Natural killer cell (primary cell): ENCODE measurements at regions not wholly inside any gene's neighbourhood (a gene's known extent, or its start where the extent isn't known, plus 50 kb on each side); places are given as distances from the start of the nearest gene placed in this dataset.

Source experiments
- ATAC-seq, 3 donors: fragments of 150-1000 bp in 2 of 3; fragments of 200-7000 bp in 1 of 3; cut with Tn5 transposase; 1 replicate in 1 of 3; 2 replicates in 2 of 3; pipeline ENCODE4 v1.10.0; 2021; ENCODE audit warnings: mild to moderate bottlenecking in 2 of 3, moderate library complexity in 2 of 3
- DNase-seq, 2 donors: peaks; one replicate each; pipeline versions ENCODE4 v3.0.0 to v3.0.0-alpha.2; 2013 to 2021; ENCODE audit warnings: mixed read lengths in 1 of 2
- H3K27ac ChIP-seq: one replicate; pipeline ENCODE4 v1.5.1; 2013; ENCODE audit warnings: mild to moderate bottlenecking, low read length
- H3K27me3 ChIP-seq: one replicate; pipeline ENCODE4 v1.6.1; 2013; ENCODE audit warnings: low read length; ENCODE audit not compliant: control insufficient read depth, insufficient read depth
- H3K36me3 ChIP-seq: one replicate; pipeline ENCODE4 v1.6.1; 2013; ENCODE audit warnings: low read length; ENCODE audit not compliant: control insufficient read depth, insufficient read depth
- H3K4me1 ChIP-seq: one replicate; pipeline ENCODE4 v1.6.1; 2013; ENCODE audit warnings: low read length; ENCODE audit not compliant: control insufficient read depth, insufficient read depth
- H3K4me3 ChIP-seq: one replicate; pipeline ENCODE4 v1.5.1; 2013; ENCODE audit warnings: low read length
- H3K9me3 ChIP-seq: one replicate; pipeline ENCODE4 v1.6.1; 2013; ENCODE audit warnings: low read length; ENCODE audit not compliant: control insufficient read depth, insufficient read depth
- H3K27ac Mint-ChIP-seq, 2 donors: one replicate each; pipeline ENCODE4 v1.8.0; 2022; ENCODE audit warnings: mild to moderate bottlenecking in 2 of 2, mixed read lengths in 2 of 2, moderate library complexity in 1 of 2
- H3K27me3 Mint-ChIP-seq, 2 donors: one replicate each; pipeline ENCODE4 v1.8.0; 2022; ENCODE audit warnings: low read depth in 2 of 2, mixed read lengths in 2 of 2
- H3K36me3 Mint-ChIP-seq: one replicate; pipeline ENCODE4 v1.8.0; 2022; ENCODE audit warnings: mixed read lengths
- H3K4me1 Mint-ChIP-seq, 2 donors: one replicate each; pipeline ENCODE4 v1.8.0; 2022; ENCODE audit warnings: mixed read lengths in 2 of 2
- H3K4me3 Mint-ChIP-seq: one replicate; pipeline ENCODE4 v1.8.0; 2022; ENCODE audit warnings: mild to moderate bottlenecking, moderate library complexity, mixed read lengths
- H3K9me3 Mint-ChIP-seq, 2 donors: one replicate each; pipeline ENCODE4 v1.8.0; 2022; ENCODE audit warnings: mixed read lengths in 2 of 2
- CTCF ChIP-seq: fragments of 200-600 bp; IDR thresholded peaks from one replicate; pipeline ENCODE4 v1.8.0; 2022; ENCODE audit warnings: antibody characterized with exemption
- WGBS: methylation state at CpG from one replicate; pipeline ENCODE4 v1.1.7; 2013; ENCODE audit warnings: missing lambda C conversion rate; ENCODE audit not compliant: insufficient coverage; 5-methylcytosine and 5-hydroxymethylcytosine counted together
- intact Hi-C: fragments of 100-400 bp; cut with micrococcal nuclease; formaldehyde crosslinking; loops from one replicate; pipeline ENCODE4 v1.14.2; 2022

GRCh38 chr6:47360388-47360787, 50.7 kb upstream of the TNFRSF21 start:
- Mint-ChIP-seq H3K4me1 (no peaks in the 10 kb centered on the region), H3K4me3 (no peak overlapping the region), H3K27ac (no peak overlapping the region), H3K9me3 (no peaks in the 10 kb centered on the region), H3K36me3 (no peaks in the 10 kb centered on the region), H3K27me3 (peaks cover 0 to 2% of the 10 kb centered on the region in 2 donors)
- Histone ChIP-seq H3K27me3 (no peaks in the 10 kb centered on the region), H3K4me3 (no peak overlapping the region), H3K9me3 (no peaks in the 10 kb centered on the region), H3K27ac (no peak overlapping the region), H3K36me3 (no peaks in the 10 kb centered on the region), H3K4me1 (no peaks in the 10 kb centered on the region)
- no peak for DNase-seq
- ATAC-seq, result no peak
- intact Hi-C loops, result no loop called here
- no peak for TF ChIP-seq CTCF

GRCh38 chr6:47362857-47363461, 53.3 kb upstream of the TNFRSF21 start:
- no peak overlapping the region for H3K27ac ChIP-seq
- ATAC-seq (no peak), DNase-seq (no peak)
- no peaks in the 10 kb centered on the region for H3K9me3 Mint-ChIP-seq
- H3K27me3 Mint-ChIP-seq, result peaks cover 0 to 2% of the 10 kb centered on the region in 2 donors
- H3K4me3 Mint-ChIP-seq, result no peak overlapping the region
- no peaks in the 10 kb centered on the region for H3K4me1 Mint-ChIP-seq
- no peaks in the 10 kb centered on the region for H3K4me1 ChIP-seq
- no peak overlapping the region for H3K27ac Mint-ChIP-seq
- 95% methylated on average over 7 of the region's 10 CpGs for WGBS
- H3K9me3 ChIP-seq, result no peaks in the 10 kb centered on the region
- H3K36me3 Mint-ChIP-seq, result no peaks in the 10 kb centered on the region
- TF ChIP-seq CTCF, result no peak
- H3K4me3 ChIP-seq, result no peak overlapping the region
- H3K27me3 ChIP-seq, result no peaks in the 10 kb centered on the region
- intact Hi-C loops, result no loop called here
- H3K36me3 ChIP-seq, result no peaks in the 10 kb centered on the region

- H3K36me3 Mint-ChIP-seq, result no peaks in the 10 kb centered on the region
- peaks cover 0 to 2% of the 10 kb centered on the region in 2 donors for H3K27me3 Mint-ChIP-seq
- H3K4me3 Mint-ChIP-seq, result no peak overlapping the region
- Histone ChIP-seq H3K4me1 (no peaks in the 10 kb centered on the region), H3K27ac (no peak overlapping the region), H3K27me3 (no peaks in the 10 kb centered on the region), H3K4me3 (no peak overlapping the region), H3K36me3 (no peaks in the 10 kb centered on the region), H3K9me3 (no peaks in the 10 kb centered on the region)
- TF ChIP-seq CTCF, result no peak
- H3K27ac Mint-ChIP-seq, result no peak overlapping the region
- intact Hi-C loops, result no loop called here
- H3K4me1 Mint-ChIP-seq, result no peaks in the 10 kb centered on the region
- H3K9me3 Mint-ChIP-seq, result no peaks in the 10 kb centered on the region
- ATAC-seq (no peak), DNase-seq (no peak)
These were observed 54.0 kb upstream of the TNFRSF21 start for GRCh38 chr6:47363736-47364135.

GRCh38 chr6:47366335-47366890, 56.7 kb upstream of the TNFRSF21 start:
- no peak for TF ChIP-seq CTCF
- ATAC-seq (no peak), DNase-seq (no peak)
- H3K9me3 Mint-ChIP-seq, result no peaks in the 10 kb centered on the region
- H3K4me1 Mint-ChIP-seq, result no peaks in the 10 kb centered on the region
- H3K36me3 ChIP-seq, result no peaks in the 10 kb centered on the region
- peaks cover 0 to 2% of the 10 kb centered on the region in 2 donors for H3K27me3 Mint-ChIP-seq
- intact Hi-C loops, result no loop called here
- no peak overlapping the region for H3K4me3 Mint-ChIP-seq
- no peak overlapping the region for H3K4me3 ChIP-seq
- H3K4me1 ChIP-seq, result no peaks in the 10 kb centered on the region
- H3K27ac ChIP-seq, result no peak overlapping the region
- no peaks in the 10 kb centered on the region for H3K36me3 Mint-ChIP-seq
- no peaks in the 10 kb centered on the region for H3K9me3 ChIP-seq
- 54% methylated on average over 2 of the region's 2 CpGs for WGBS
- no peaks in the 10 kb centered on the region for H3K27me3 ChIP-seq
- H3K27ac Mint-ChIP-seq, result no peak overlapping the region
